Endodermal cell (in vitro differentiated cells): ENCODE measurements at regions not wholly inside any gene's neighbourhood (a gene's known extent, or its start where the extent isn't known, plus 50 kb on each side); places are given as distances from the start of the nearest gene placed in this dataset.

Experiments used
- DNase-seq: peaks from one replicate; pipeline ENCODE4 v3.0.0-alpha.2; 2017
- H3K27ac ChIP-seq: 2 replicates; pipeline ENCODE4 v1.5.1; 2013; ENCODE audit warnings: mild to moderate bottlenecking, low read depth, low read length, moderate library complexity
- H3K27me3 ChIP-seq: 2 replicates; pipeline ENCODE4 v1.6.1; 2013; ENCODE audit warnings: mild to moderate bottlenecking, low read length, moderate library complexity; ENCODE audit not compliant: insufficient read depth, control insufficient read depth, poor library complexity, severe bottlenecking
- H3K36me3 ChIP-seq: 2 replicates; pipeline ENCODE4 v1.7.0; 2013; ENCODE audit warnings: mild to moderate bottlenecking, low read length, moderate library complexity; ENCODE audit not compliant: control insufficient read depth, insufficient read depth
- H3K4me1 ChIP-seq: one replicate; pipeline ENCODE4 v1.7.0; 2013; ENCODE audit warnings: low read length; ENCODE audit not compliant: control insufficient read depth, insufficient read depth
- H3K4me3 ChIP-seq: 2 replicates; pipeline ENCODE4 v1.5.1; 2013; ENCODE audit warnings: mild to moderate bottlenecking, low read length, moderate library complexity
- H3K9ac ChIP-seq: 2 replicates; pipeline ENCODE4 v1.6.1; 2013; ENCODE audit warnings: mild to moderate bottlenecking, low read length, moderate library complexity; ENCODE audit not compliant: poor library complexity, severe bottlenecking; ENCODE audit errors: extremely low read depth
- H3K9me3 ChIP-seq: 2 replicates; pipeline ENCODE4 v1.6.1; 2013; ENCODE audit warnings: mild to moderate bottlenecking, low read length, moderate library complexity; ENCODE audit not compliant: control insufficient read depth
- H3K27ac Mint-ChIP-seq: 2 replicates; pipeline ENCODE4 v1.8.0; 2020; ENCODE audit warnings: mixed read lengths
- H3K27me3 Mint-ChIP-seq: 2 replicates; pipeline ENCODE4 v1.8.0; 2021; ENCODE audit warnings: mild to moderate bottlenecking, mixed read lengths; ENCODE audit not compliant: insufficient read depth
- H3K36me3 Mint-ChIP-seq: 2 replicates; pipeline ENCODE4 v1.8.0; 2020; ENCODE audit warnings: low read depth, mixed read lengths
- H3K4me1 Mint-ChIP-seq: 2 replicates; pipeline ENCODE4 v1.8.0; 2020; ENCODE audit warnings: mixed read lengths
- H3K4me3 Mint-ChIP-seq: 2 replicates; pipeline ENCODE4 v1.8.0; 2020; ENCODE audit warnings: mild to moderate bottlenecking, moderate library complexity, mixed read lengths
- H3K9me3 Mint-ChIP-seq: 2 replicates; pipeline ENCODE4 v1.8.0; 2020; ENCODE audit warnings: mild to moderate bottlenecking, mixed read lengths
- CTCF ChIP-seq: fragments of 200-600 bp; sonication (generic); conservative IDR thresholded peaks from 2 replicates; pipeline ENCODE4 v1.5.0; 2021; ENCODE audit warnings: antibody characterized with exemption, mild to moderate bottlenecking
- WGBS, 2 experiments: methylation state at CpG; one replicate each; pipeline versions ENCODE4 v1.1.5 to v1.1.7; 2013; ENCODE audit warnings: missing lambda C conversion rate in 2 of 2, mixed read lengths in 1 of 2; ENCODE audit not compliant: insufficient coverage in 1 of 2, insufficient read length in 1 of 2; 5-methylcytosine and 5-hydroxymethylcytosine counted together

- Mint-ChIP-seq H3K27me3 (peaks cover 10% of the 10 kb centered on the region), H3K4me3 (peak overlapping the region; percentile 18), H3K36me3 (no peaks in the 10 kb centered on the region), H3K27ac (peak overlapping the region; percentile 74), H3K9me3 (peaks cover 4% of the 10 kb centered on the region), H3K4me1 (peaks cover 55% of the 10 kb centered on the region)
- 72 to 92% methylated on average over 3 to 6 of the region's 6 CpGs for WGBS, 2 experiments
- H3K36me3 ChIP-seq, result no peaks in the 10 kb centered on the region
- H3K9ac ChIP-seq, result no peak overlapping the region
- H3K4me3 ChIP-seq, result peak overlapping the region; percentile 63
- no peak overlapping the region for H3K27ac ChIP-seq
- peaks cover 25% of the 10 kb centered on the region for H3K4me1 ChIP-seq
- DNase-seq, result peak; percentile 56
- no peak for TF ChIP-seq CTCF
- no peaks in the 10 kb centered on the region for H3K9me3 ChIP-seq
- no peaks in the 10 kb centered on the region for H3K27me3 ChIP-seq
These were observed 688.4 kb downstream of the HTR1B start for GRCh38 chr6:76774781-76775384.

- peaks cover 44% of the 10 kb centered on the region for H3K4me1 Mint-ChIP-seq
- Histone ChIP-seq H3K9me3 (peaks cover 19% of the 10 kb centered on the region), H3K36me3 (no peaks in the 10 kb centered on the region), H3K9ac (no peak overlapping the region), H3K4me1 (peaks cover 19% of the 10 kb centered on the region), H3K27ac (no peak overlapping the region), H3K4me3 (no peak overlapping the region), H3K27me3 (no peaks in the 10 kb centered on the region)
- DNase-seq, result no peak
- WGBS, 2 experiments, result 97% methylated on average over 2 of the region's 2 CpGs; no CpG with 5 or more reads in 1 of the 2 experiments
- H3K9me3 Mint-ChIP-seq, result peaks cover 13% of the 10 kb centered on the region
- peaks cover 10% of the 10 kb centered on the region for H3K27me3 Mint-ChIP-seq
- TF ChIP-seq CTCF, result no peak
- no peaks in the 10 kb centered on the region for H3K36me3 Mint-ChIP-seq
- H3K4me3 Mint-ChIP-seq, result no peak overlapping the region
- no peak overlapping the region for H3K27ac Mint-ChIP-seq
These were observed 690.3 kb downstream of the HTR1B start for GRCh38 chr6:76772951-76773350.

GRCh38 chr6:76771059-76771634, 692.1 kb downstream of the HTR1B start:
- TF ChIP-seq CTCF, result no peak
- H3K36me3 Mint-ChIP-seq, result no peaks in the 10 kb centered on the region
- H3K4me3 Mint-ChIP-seq, result no peak overlapping the region
- no peak overlapping the region for H3K9ac ChIP-seq
- peaks cover 36% of the 10 kb centered on the region for H3K4me1 Mint-ChIP-seq
- peaks cover 16% of the 10 kb centered on the region for H3K4me1 ChIP-seq
- no peaks in the 10 kb centered on the region for H3K27me3 ChIP-seq
- H3K4me3 ChIP-seq, result no peak overlapping the region
- H3K9me3 ChIP-seq, result peaks cover 21% of the 10 kb centered on the region
- peaks cover 13% of the 10 kb centered on the region for H3K9me3 Mint-ChIP-seq
- no peak overlapping the region for H3K27ac Mint-ChIP-seq
- H3K36me3 ChIP-seq, result no peaks in the 10 kb centered on the region
- no peak for DNase-seq
- H3K27ac ChIP-seq, result no peak overlapping the region
- 92% methylated on average over 2 of the region's 2 CpGs; no CpG with 5 or more reads in 1 of the 2 experiments for WGBS, 2 experiments
- H3K27me3 Mint-ChIP-seq, result peaks cover 6% of the 10 kb centered on the region
